ENCODE measurements at regions not wholly inside any gene's neighbourhood (a gene's known extent, or its start where the extent isn't known, plus 50 kb on each side); places are given as distances from the start of the nearest gene placed in this dataset.
"Not testable (repeated sequence)": the region's sequence is repeated elsewhere in the genome, so short reads cannot be mapped to it uniquely, and the experiment has no call there.

- H3K36me3 ChIP-seq: no peaks in the 10 kb centered on the region
- no peak overlapping the region for H3K4me3 ChIP-seq
These were observed 138.8 kb downstream of the ZWINT start for GRCh38 chr10:56222237-56222636.

GRCh38 chr10:56212951-56213350 lies 148.1 kb downstream of the ZWINT start:
- Histone ChIP-seq H3K27me3 (no peaks in the 10 kb centered on the region), H3K9me3 (ENCODE audit: low read depth) (no peaks in the 10 kb centered on the region), H3K27ac (no peak overlapping the region), H3K4me3 (no peak overlapping the region), H3K36me3 (no peaks in the 10 kb centered on the region), H3K4me1 (ENCODE audit: low read depth) (no peaks in the 10 kb centered on the region)
- no peak for TF ChIP-seq CTCF (IDR thresholded peaks at IDR 0.05; ENCODE audit: low read depth, low read length)
- no peak for DNase-seq (ENCODE audit: low read depth in 1 of 2, low spot score in 1 of 2)

More at GRCh38 chr10:56222237-56222636, 138.8 kb downstream of the ZWINT start:
- TF ChIP-seq CTCF (IDR thresholded peaks at IDR 0.05; ENCODE audit: low read depth, low read length): no peak
- Histone ChIP-seq H3K27ac (no peak overlapping the region), H3K4me1 (ENCODE audit: low read depth) (no peaks in the 10 kb centered on the region), H3K27me3 (no peaks in the 10 kb centered on the region), H3K9me3 (ENCODE audit: low read depth) (no peaks in the 10 kb centered on the region)
- no peak for DNase-seq (ENCODE audit: low read depth in 1 of 2, low spot score in 1 of 2)

GRCh38 chr10:56181607-56182006 lies 179.5 kb downstream of the ZWINT start:
- Histone ChIP-seq H3K27ac (no peak overlapping the region), H3K9me3 (ENCODE audit: low read depth) (no peaks in the 10 kb centered on the region), H3K4me3 (no peak overlapping the region), H3K4me1 (ENCODE audit: low read depth) (peaks cover 14% of the 10 kb centered on the region), H3K27me3 (no peaks in the 10 kb centered on the region), H3K36me3 (no peaks in the 10 kb centered on the region)
- no peak for DNase-seq (ENCODE audit: low read depth in 1 of 2, low spot score in 1 of 2)
- no peak for TF ChIP-seq CTCF (IDR thresholded peaks at IDR 0.05; ENCODE audit: low read depth, low read length)

- peak in 1 of 2 donors; percentile 79 for DNase-seq (ENCODE audit: low read depth in 1 of 2, low spot score in 1 of 2)
- Histone ChIP-seq H3K9me3 (ENCODE audit: low read depth) (no peaks in the 10 kb centered on the region), H3K36me3 (no peaks in the 10 kb centered on the region), H3K4me1 (ENCODE audit: low read depth) (peaks cover 16% of the 10 kb centered on the region), H3K4me3 (no peak overlapping the region), H3K27me3 (no peaks in the 10 kb centered on the region), H3K27ac (no peak overlapping the region)
- no peak for TF ChIP-seq CTCF (IDR thresholded peaks at IDR 0.05; ENCODE audit: low read depth, low read length)
These were observed 182.8 kb downstream of the ZWINT start for GRCh38 chr10:56178210-56178609.

GRCh38 chr10:56155091-56155513 lies 206.0 kb downstream of the ZWINT start:
- H3K4me3 ChIP-seq; DNase-seq (ENCODE audit: low read depth in 1 of 2, low spot score in 1 of 2); H3K4me1 ChIP-seq (ENCODE audit: low read depth): not testable (repeated sequence)

GRCh38 chr10:56146806-56147205 lies 214.3 kb downstream of the ZWINT start:
- Histone ChIP-seq H3K27me3 (no peaks in the 10 kb centered on the region), H3K36me3 (no peaks in the 10 kb centered on the region), H3K4me1 (ENCODE audit: low read depth) (no peaks in the 10 kb centered on the region), H3K27ac (no peak overlapping the region), H3K4me3 (no peak overlapping the region), H3K9me3 (ENCODE audit: low read depth) (no peaks in the 10 kb centered on the region)
- DNase-seq (ENCODE audit: low read depth in 1 of 2, low spot score in 1 of 2): no peak
- TF ChIP-seq CTCF (IDR thresholded peaks at IDR 0.05; ENCODE audit: low read depth, low read length): no peak

More at GRCh38 chr10:56155091-56155513, 206.0 kb downstream of the ZWINT start:
- not testable (repeated sequence) for H3K27ac ChIP-seq; H3K36me3 ChIP-seq; H3K9me3 ChIP-seq (ENCODE audit: low read depth); H3K27me3 ChIP-seq
